H9 (cell line): ENCODE measurements at regions not wholly inside any gene's neighbourhood (a gene's known extent, or its start where the extent isn't known, plus 50 kb on each side); places are given as distances from the start of the nearest gene placed in this dataset.

Source experiments
- DNase-seq: peaks from one replicate; pipeline ENCODE4 v3.0.0-alpha.2; 2017
- H2AFZ ChIP-seq: one replicate; pipeline ENCODE4 v1.6.1; 2013; ENCODE audit warnings: mild to moderate bottlenecking, low read length, control low read depth, moderate library complexity
- H2AK5ac ChIP-seq: 2 replicates; pipeline ENCODE4 v1.6.1; 2013; ENCODE audit warnings: low read length, control low read depth, mixed read lengths; ENCODE audit not compliant: insufficient read length
- H2BK120ac ChIP-seq: one replicate; pipeline ENCODE4 v1.6.1; 2013; ENCODE audit warnings: low read depth, mild to moderate bottlenecking, low read length, control low read depth, inconsistent platforms; ENCODE audit not compliant: poor library complexity, severe bottlenecking
- H2BK12ac ChIP-seq: 2 replicates; pipeline ENCODE4 v1.6.1; 2013; ENCODE audit warnings: low read length, control low read depth, mixed read lengths, low read depth; ENCODE audit not compliant: insufficient read length
- H2BK15ac ChIP-seq: 2 replicates; pipeline ENCODE4 v1.6.1; 2013; ENCODE audit warnings: low read depth, low read length, control low read depth
- H2BK20ac ChIP-seq: one replicate; pipeline ENCODE4 v1.6.1; 2013; ENCODE audit warnings: low read depth, mild to moderate bottlenecking, low read length, control low read depth, inconsistent platforms; ENCODE audit not compliant: poor library complexity, severe bottlenecking
- H2BK5ac ChIP-seq: 2 replicates; pipeline ENCODE4 v1.6.1; 2013; ENCODE audit warnings: low read length, control low read depth, mixed read lengths; ENCODE audit not compliant: insufficient read length
- H3K14ac ChIP-seq: 2 replicates; pipeline ENCODE4 v1.6.1; 2013; ENCODE audit warnings: low read length, control low read depth; ENCODE audit not compliant: insufficient read depth
- H3K18ac ChIP-seq: 2 replicates; pipeline ENCODE4 v1.6.1; 2013; ENCODE audit warnings: low read depth, mild to moderate bottlenecking, mixed read lengths, low read length, control low read depth; ENCODE audit not compliant: insufficient read length
- H3K23ac ChIP-seq: 2 replicates; pipeline ENCODE4 v1.6.1; 2013; ENCODE audit warnings: low read length, control low read depth, mixed read lengths, low read depth; ENCODE audit not compliant: insufficient read length
- H3K23me2 ChIP-seq: 2 replicates; pipeline ENCODE4 v1.6.1; 2013; ENCODE audit warnings: low read depth, mild to moderate bottlenecking, mixed read lengths, low read length, control low read depth; ENCODE audit not compliant: insufficient read length, poor library complexity, severe bottlenecking
- H3K27ac ChIP-seq: 2 replicates; pipeline ENCODE4 v1.5.1; 2013; ENCODE audit warnings: low read length, control low read depth, mixed read lengths, low read depth; ENCODE audit not compliant: insufficient read length
- H3K27me3 ChIP-seq: 2 replicates; pipeline ENCODE4 v1.6.1; 2013; ENCODE audit warnings: low read length, control low read depth, inconsistent platforms; ENCODE audit not compliant: insufficient read depth
- H3K4ac ChIP-seq: 2 replicates; pipeline ENCODE4 v1.6.1; 2013; ENCODE audit warnings: low read depth, mild to moderate bottlenecking, control low read depth, inconsistent platforms, low read length, moderate library complexity
- H3K4me1 ChIP-seq: 2 replicates; pipeline ENCODE4 v1.6.1; 2013; ENCODE audit warnings: low read length, control low read depth, inconsistent platforms; ENCODE audit not compliant: insufficient read depth
- H3K4me2 ChIP-seq: 2 replicates; pipeline ENCODE4 v1.6.1; 2013; ENCODE audit warnings: low read length, control low read depth, mixed read lengths; ENCODE audit not compliant: insufficient read length, insufficient read depth
- H3K56ac ChIP-seq: 2 replicates; pipeline ENCODE4 v1.6.1; 2013; ENCODE audit warnings: low read depth, mild to moderate bottlenecking, mixed read lengths, low read length, control low read depth; ENCODE audit not compliant: insufficient read length
- H3K79me1 ChIP-seq: 2 replicates; pipeline ENCODE4 v1.6.1; 2013; ENCODE audit warnings: low read depth, mild to moderate bottlenecking, moderate library complexity, low read length, control low read depth, inconsistent platforms; ENCODE audit not compliant: insufficient read depth, poor library complexity, severe bottlenecking
- H3K79me2 ChIP-seq: 2 replicates; pipeline ENCODE4 v1.6.1; 2013; ENCODE audit warnings: low read length, control low read depth, inconsistent platforms; ENCODE audit not compliant: insufficient read depth
- H3K9ac ChIP-seq: 2 replicates; pipeline ENCODE4 v1.6.1; 2013; ENCODE audit warnings: low read length, control low read depth, mixed read lengths; ENCODE audit not compliant: insufficient read length; ENCODE audit errors: extremely low read depth
- H3K9me3 ChIP-seq: one replicate; pipeline ENCODE4 v1.6.1; 2013; ENCODE audit warnings: low read depth, low read length, inconsistent platforms; ENCODE audit not compliant: control insufficient read depth
- H3T11ph ChIP-seq: one replicate; pipeline ENCODE4 v1.6.1; 2013; ENCODE audit warnings: mild to moderate bottlenecking, low read length, control low read depth, inconsistent platforms
- H4K20me1 ChIP-seq: one replicate; pipeline ENCODE4 v1.6.1; 2013; ENCODE audit not compliant: control insufficient read depth, insufficient read length, insufficient read depth
- H4K5ac ChIP-seq: 2 replicates; pipeline ENCODE4 v1.6.1; 2013; ENCODE audit warnings: low read depth, mild to moderate bottlenecking, mixed read lengths, low read length, control low read depth; ENCODE audit not compliant: insufficient read length
- H4K8ac ChIP-seq: replicated peaks from 2 replicates; pipeline ENCODE4 v1.6.1; 2013; ENCODE audit warnings: low read length, control low read depth, mixed read lengths, low read depth; ENCODE audit not compliant: insufficient read length
- H4K91ac ChIP-seq: 2 replicates; pipeline ENCODE4 v1.6.1; 2013; ENCODE audit warnings: low read depth, mild to moderate bottlenecking, moderate library complexity, mixed read lengths, low read length, control low read depth; ENCODE audit not compliant: insufficient read length
- H3K27ac Mint-ChIP-seq, 3 experiments: 2 replicates in 2 of 3; 3 replicates in 1 of 3; pipeline ENCODE4 v1.8.0; 2020 to 2021; ENCODE audit warnings: mixed read lengths in 3 of 3, mild to moderate bottlenecking in 1 of 3, moderate library complexity in 1 of 3
- H3K27me3 Mint-ChIP-seq: 2 replicates; pipeline ENCODE4 v1.8.0; 2021; ENCODE audit warnings: low read depth, mild to moderate bottlenecking, moderate library complexity, mixed read lengths
- H3K36me3 Mint-ChIP-seq, 3 experiments: 2 replicates in 2 of 3; 3 replicates in 1 of 3; pipeline ENCODE4 v1.8.0; 2020 to 2021; ENCODE audit warnings: low read depth in 3 of 3, mixed read lengths in 3 of 3; ENCODE audit not compliant: insufficient read depth in 1 of 3
- H3K4me1 Mint-ChIP-seq, 2 experiments: 2 replicates each; pipeline ENCODE4 v1.8.0; 2020; ENCODE audit warnings: mixed read lengths in 2 of 2
- H3K4me3 Mint-ChIP-seq, 2 experiments: 2 replicates in 1 of 2; 3 replicates in 1 of 2; pipeline ENCODE4 v1.8.0; 2020 to 2021; ENCODE audit warnings: mild to moderate bottlenecking in 2 of 2, mixed read lengths in 2 of 2, moderate library complexity in 1 of 2
- H3K9me3 Mint-ChIP-seq, 2 experiments: 2 replicates in 1 of 2; 3 replicates in 1 of 2; pipeline ENCODE4 v1.8.0; 2020; ENCODE audit warnings: mild to moderate bottlenecking in 2 of 2, mixed read lengths in 2 of 2, moderate library complexity in 1 of 2
- CTCF ChIP-seq: fragments of 200-600 bp; sonication (generic); conservative IDR thresholded peaks from 3 replicates; pipeline ENCODE4 v1.8.0; 2021; ENCODE audit warnings: antibody characterized with exemption, mild to moderate bottlenecking
- WGBS: extraction: QIAGEN DNeasy Blood & Tissue Kit; methylation state at CpG from one replicate; pipeline ENCODE4 v1.1.7; 2013; ENCODE audit warnings: missing lambda C conversion rate, low lambda C conversion rate, mixed read lengths; ENCODE audit not compliant: insufficient read length; ENCODE audit errors: extremely low coverage; 5-methylcytosine and 5-hydroxymethylcytosine counted together

- no peak overlapping the region for H3T11ph ChIP-seq
- H2BK15ac ChIP-seq, result no peak overlapping the region
- H3K27me3 ChIP-seq, result no peaks in the 10 kb centered on the region
- no peaks in the 10 kb centered on the region for H3K23me2 ChIP-seq
- no peak overlapping the region for H3K18ac ChIP-seq
- no peak overlapping the region for H3K4ac ChIP-seq
- no peak overlapping the region for H4K5ac ChIP-seq
- no peak overlapping the region for H2BK12ac ChIP-seq
- H3K14ac ChIP-seq, result no peak overlapping the region
- WGBS, result no CpG with 5 or more reads among the region's 4 CpGs
- Mint-ChIP-seq H3K27me3 (no peaks in the 10 kb centered on the region), H3K4me3 (no peak overlapping the region), H3K27ac (no peak overlapping the region), H3K9me3 (peaks cover 0 to 2% of the 10 kb centered on the region in 2 experiments; a peak in 1 of 5 replicates), H3K4me1 (no peaks in the 10 kb centered on the region), H3K36me3 (peaks cover 0 to 1% (median 0%) of the 10 kb centered on the region in 3 experiments; a peak in 1 of 7 replicates)
- no peak overlapping the region for H3K56ac ChIP-seq
- no peaks in the 10 kb centered on the region for H3K79me2 ChIP-seq
- no peaks in the 10 kb centered on the region for H3K4me1 ChIP-seq
- no peak overlapping the region for H4K91ac ChIP-seq
- H3K4me2 ChIP-seq, result no peak overlapping the region
- TF ChIP-seq CTCF, result no peak
- H2BK120ac ChIP-seq, result no peak overlapping the region
- H4K20me1 ChIP-seq, result no peaks in the 10 kb centered on the region
- H4K8ac ChIP-seq, result no peak overlapping the region
- H3K9me3 ChIP-seq, result no peaks in the 10 kb centered on the region
- no peak overlapping the region for H2BK5ac ChIP-seq
- H2AFZ ChIP-seq, result no peak overlapping the region
- H2AK5ac ChIP-seq, result no peak overlapping the region
- H3K79me1 ChIP-seq, result no peaks in the 10 kb centered on the region
- no peak for DNase-seq
- H3K27ac ChIP-seq, result no peak overlapping the region
- H3K23ac ChIP-seq, result no peak overlapping the region
- H3K9ac ChIP-seq, result no peak overlapping the region
- H2BK20ac ChIP-seq, result no peak overlapping the region
Measured at GRCh38 chr5:98463222-98463621, 310.2 kb upstream of the RGMB start.
